ENCODE measurements at regions not wholly inside any gene's neighbourhood (a gene's known extent, or its start where the extent isn't known, plus 50 kb on each side); places are given as distances from the start of the nearest gene placed in this dataset.

DNA sequence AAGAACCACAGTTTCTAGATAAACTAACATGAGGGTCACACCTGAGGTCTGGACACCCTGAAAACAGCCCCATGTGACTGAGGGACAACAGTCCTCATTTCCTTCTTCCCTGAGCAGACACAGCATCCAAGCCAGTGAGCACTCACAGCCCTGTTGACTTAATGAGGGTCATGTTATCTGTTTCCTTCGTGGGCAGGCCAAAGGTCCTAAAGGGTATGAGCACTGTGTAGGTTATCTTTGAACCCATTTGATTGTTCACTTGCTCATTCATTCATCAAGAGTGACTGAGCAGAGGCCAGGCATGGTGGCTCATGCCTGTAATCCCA, 170.7 kb upstream of the B3GAT1 start:
- no peak for DNase-seq

DNA sequence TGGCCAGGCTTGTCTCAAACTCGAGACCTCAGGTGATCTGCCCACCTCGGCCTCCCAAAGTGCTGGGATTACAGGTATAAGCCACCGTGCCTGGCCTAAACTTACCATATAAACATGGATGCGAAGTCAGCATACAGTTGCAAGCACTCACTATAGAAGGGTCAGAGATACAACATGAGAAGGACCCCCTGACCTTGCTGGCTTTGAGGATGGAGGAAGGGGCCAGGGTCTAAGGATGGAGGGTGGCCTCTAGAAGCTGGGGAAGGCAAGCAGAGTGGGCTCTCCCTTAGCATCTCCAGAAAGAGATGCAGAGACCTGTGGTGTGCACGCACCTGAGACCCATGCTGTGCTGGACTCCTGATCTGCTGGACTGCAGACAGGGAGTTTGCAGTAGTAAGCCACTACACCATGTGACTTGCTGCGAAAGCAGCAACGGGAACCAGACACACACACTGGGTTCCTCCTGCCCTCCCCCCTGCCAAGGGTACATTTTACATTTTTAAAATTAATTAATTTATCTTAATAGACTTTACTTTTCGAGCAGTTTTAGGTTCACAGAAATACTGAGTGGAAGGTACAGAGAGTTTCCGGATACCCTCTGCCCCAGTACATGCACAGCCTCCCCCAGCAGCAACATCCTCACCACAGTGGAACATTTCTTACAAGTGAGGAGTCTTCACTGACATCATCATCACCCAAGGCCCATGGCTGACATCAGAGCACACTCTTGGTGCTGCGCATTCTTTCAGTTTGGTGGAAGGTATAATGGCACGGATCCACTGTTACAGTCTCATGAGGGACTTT, 170.1 kb upstream of the B3GAT1 start:
- no peak for DNase-seq

GRCh38 chr11:134581121-134581626, 169.1 kb upstream of the B3GAT1 start:
- DNase-seq = no peak

DNA sequence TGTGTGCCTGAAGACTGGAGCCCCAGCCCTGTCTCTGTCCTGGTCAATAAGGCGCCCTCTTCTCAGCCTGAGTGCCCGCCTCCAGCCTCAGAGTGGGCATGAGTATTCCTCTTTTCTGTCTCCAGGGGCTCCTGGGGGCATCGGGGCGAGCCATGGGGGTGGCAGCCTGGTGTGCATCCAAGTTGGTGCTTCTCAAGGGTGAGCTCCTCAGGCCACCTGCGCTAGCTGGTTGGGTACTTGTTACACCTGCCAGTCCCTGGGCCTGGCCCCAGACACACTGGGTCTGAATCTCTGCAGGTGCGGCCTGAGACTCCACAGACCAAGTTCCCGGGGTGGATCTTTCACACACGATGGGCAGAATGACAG, 168.6 kb upstream of the B3GAT1 start:
- no peak for DNase-seq

DNA sequence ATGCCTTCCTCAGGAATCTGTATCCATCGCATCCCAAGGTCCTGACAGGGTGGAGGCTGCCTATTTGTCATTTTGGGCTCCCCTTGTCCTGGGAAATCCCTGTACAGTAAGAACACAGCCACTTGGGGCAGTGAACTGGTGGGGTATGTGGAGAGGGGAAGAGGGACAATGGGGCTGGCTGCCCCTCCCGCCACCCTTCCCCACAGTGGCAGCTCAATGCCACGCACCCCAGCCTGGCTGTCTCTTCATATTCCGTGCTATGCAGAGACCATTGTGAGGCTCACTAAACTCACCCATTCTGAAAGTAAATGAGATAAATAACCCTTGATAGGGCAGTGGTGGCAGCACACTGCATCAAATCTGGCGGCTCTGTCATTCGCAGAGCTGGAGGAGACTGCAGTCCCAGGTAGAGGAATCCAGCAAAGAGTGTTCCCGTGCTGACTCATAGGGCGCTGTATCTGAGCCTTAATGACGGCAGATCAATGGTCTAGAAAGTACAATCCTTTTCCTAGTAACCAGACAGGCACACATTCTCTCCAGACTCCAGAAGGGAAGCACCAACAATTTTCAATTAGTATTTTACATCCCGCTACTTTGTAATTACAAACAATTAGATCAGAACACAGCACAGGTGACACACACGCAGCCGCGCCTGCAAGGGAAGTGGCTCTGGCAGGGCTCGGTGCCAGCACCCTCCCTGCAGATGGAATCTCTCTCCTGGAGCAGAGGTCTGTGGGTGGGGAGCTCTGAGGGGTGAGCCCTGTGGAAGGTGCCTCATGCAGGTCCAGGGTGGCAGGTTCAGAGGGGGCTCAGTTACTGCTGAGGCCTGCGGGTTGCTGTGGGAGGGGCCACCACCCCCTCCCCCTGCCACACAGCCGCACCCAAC, 167.9 kb upstream of the B3GAT1 start:
- no peak for DNase-seq

- no peak for DNase-seq
Measured at GRCh38 chr11:134578807-134579723, 167.0 kb upstream of the B3GAT1 start.

DNA sequence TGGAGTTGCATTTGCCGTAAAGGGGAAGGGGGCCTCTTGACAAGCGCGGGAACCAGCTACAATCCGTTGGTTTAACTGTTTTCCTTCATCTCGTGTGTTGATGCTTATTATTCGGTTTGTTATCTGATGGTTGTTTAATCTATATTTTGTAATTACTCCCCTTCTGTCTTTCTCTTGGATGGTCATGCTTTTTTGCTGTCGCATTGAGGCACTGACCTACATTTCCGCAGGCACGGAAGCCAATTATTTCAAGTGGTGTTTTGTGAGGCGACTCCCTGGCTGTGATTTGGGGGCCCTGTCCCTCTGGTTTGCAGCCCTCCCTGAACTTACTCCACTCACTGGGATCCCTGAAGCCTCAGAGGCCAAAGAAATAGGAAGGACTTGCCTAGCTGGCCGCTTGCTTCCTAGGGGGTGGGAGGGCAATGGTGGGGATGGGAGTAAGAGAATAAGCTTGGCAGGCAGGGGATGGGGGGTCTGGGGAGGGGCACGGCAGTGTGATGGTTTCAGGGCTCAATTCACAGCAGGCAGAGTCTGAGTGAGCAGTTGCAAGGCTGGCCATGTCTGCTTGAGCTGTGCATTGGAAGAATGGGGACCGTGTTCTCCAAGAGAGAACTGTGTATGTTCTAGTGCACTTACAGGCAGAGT, 165.8 kb upstream of the B3GAT1 start:
- DNase-seq = no peak

- DNase-seq = no peak
Measured at GRCh38 chr11:134576721-134577171, 164.7 kb upstream of the B3GAT1 start.

DNA sequence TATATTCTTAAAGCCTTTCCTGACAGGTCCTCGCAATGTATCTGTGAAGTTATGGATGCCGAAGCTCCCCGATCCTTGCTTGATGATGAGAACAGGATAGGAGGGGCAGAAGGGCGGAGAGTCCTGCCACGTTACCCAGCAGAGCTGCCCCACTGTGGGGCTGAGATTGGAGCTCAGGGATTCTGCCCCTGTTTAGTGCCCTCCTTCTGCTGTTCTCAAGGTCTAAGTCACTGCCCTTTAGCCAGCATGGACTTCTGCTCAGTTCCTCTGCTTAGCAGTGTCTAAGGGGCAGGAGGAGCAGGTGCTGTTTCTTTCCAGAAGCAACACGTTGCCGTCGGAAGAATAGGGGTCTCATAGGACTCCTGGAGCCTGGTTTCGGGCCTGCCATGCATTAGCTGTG, 164.2 kb upstream of the B3GAT1 start:
- no peak for DNase-seq

DNA sequence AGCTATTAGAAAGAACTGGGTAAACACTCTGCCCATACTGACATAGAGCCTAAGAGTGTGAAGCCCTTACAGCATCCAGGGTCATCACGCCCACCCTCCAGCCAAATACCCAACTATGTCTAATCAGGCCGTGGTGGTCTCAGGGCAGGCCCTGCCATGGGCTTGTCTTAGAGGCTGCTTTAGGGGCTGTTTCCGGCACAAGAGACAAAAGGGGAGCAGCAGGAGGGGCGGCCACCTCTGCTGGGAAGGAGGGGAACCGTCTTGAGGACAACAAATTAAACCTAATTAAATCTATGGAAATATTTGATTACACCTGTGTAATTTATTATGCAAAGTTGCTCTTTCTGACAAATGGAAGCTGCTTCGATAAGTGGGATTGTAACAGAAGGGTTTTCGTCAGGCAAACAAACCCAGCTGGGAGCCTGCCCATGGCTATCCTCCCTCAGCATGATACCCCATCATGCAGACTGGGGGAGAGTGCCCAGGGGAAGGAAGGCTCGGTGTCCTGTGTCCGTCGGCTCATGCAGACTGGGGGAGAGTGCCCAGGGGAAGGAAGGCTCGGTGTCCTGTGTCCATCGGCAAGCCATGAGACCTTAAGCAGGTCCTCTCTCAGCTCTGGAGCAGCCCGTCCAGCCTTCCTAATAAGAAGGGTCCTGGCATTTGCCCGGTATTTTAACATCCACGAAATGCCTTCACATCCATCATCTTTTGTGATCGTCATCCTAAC, 163.6 kb upstream of the B3GAT1 start:
- no peak for DNase-seq

DNA sequence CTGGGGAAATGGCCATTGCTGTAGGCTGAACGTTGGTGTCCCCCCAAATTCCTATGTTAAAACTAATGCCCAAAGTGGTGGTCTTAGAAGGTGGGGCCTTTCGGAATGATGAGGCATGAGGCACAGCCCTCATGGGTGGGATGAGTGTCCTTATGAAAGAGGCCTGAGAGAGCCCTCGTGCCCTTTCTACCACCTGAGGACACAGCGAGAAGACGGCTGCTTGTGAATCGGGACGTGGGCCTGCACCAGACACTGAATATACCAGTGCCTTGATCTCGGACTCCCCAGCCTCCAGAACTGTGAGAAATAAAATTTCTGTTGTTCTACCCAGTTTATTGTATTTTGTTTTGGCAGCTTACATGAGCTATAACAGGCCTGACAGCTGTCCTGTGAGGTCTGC, 162.9 kb upstream of the B3GAT1 start:
- no peak for DNase-seq

- DNase-seq = no peak
Measured at GRCh38 chr11:134574425-134574824, 162.4 kb upstream of the B3GAT1 start.

DNA sequence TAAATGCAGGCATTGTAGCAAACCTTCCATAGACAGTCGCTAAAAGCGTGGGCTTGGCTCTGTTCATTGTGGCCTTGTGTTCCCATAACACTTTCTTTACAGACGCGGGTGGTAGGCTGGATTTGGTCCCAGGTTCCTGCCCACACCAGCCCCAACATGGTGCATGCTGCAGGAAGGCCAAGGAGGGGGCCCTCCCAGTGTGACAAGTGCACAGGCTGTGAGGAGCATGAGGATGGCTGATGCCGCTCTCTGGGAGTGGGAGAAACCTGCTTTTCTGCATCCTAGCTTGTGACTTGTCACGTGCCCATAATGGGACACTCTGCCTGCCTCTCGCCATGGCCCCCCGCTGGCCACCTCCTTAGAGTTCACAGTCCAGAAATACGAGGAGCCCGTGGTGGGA, 161.8 kb upstream of the B3GAT1 start:
- DNase-seq = no peak

GRCh38 chr11:134572741-134573675, 161.0 kb upstream of the B3GAT1 start:
- no peak for DNase-seq

DNA sequence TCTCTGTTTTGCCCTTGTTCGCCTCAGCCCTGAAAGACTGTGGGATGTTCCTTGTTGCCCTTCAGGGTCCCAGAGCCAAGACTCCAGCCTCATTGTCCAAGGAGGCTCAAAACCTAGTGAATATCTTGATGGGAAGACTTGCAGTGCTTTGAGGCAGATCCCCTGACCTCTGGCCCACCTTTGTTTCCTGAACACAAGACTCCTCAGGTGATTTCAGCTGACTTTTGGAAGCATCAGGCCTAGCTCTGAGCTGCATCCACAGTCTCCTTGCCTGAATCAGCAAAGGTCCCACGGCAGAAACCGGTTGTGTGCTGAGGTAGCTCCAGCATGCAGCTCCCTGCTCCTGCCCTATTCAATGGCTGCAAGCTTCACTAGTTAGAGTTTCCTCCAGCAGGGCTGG, 159.3 kb upstream of the B3GAT1 start:
- no peak for DNase-seq

DNA sequence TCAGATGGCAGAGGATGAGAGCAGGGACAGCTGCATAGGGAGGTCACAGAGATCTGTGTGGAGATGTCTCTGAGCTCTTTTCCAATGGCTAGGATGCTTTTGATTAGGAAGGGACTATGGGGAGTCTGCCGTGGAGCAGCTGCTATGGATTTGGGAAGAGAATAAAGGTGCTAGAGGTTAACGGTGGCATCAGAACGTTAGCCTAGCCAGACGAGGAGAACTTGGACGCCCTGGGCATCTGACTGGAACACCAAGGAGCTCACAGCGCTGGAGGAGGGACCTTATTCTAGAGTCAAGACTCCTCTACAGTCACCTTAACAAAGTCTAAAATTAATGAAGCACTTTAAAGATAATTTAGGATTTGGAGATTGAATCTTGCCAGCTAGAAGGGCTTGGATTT, 157.2 kb upstream of the B3GAT1 start:
- no peak for DNase-seq

GRCh38 chr11:134566311-134566710, 154.3 kb upstream of the B3GAT1 start:
- DNase-seq = no peak

DNA sequence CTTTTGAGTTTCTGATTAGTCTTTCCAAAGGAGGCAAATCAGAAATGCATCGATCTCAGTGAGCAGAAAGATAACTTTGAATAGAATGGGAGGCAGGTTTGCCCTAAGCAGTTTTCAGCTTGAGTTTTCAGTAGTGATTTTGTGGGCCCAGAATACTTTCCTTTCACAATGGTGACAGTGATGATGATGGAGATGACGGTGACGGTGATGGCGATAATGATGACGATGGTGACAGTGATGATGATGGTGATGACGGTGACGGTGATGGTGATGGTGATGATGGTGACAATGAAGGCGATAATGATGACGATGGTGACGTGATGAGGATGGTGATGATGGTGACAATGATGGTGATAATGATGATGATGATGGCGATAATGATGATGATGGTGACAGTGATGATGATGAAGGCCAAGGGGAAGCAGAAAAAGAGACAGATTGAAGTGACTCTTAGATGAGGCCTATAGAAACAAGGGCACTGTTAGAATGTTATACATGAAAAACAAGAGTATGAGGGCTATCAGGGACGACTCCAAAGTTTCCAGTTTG, 153.4 kb upstream of the B3GAT1 start:
- DNase-seq = no peak

GRCh38 chr11:134564472-134565200, 152.6 kb upstream of the B3GAT1 start:
- DNase-seq = no peak
